Endothelial cell of umbilical vein (primary cell): ENCODE measurements at regions not wholly inside any gene's neighbourhood (a gene's known extent, or its start where the extent isn't known, plus 50 kb on each side); places are given as distances from the start of the nearest gene placed in this dataset.

Experiments used
- BruUV-seq: library from RNA; stranded (reverse); fragments of 400-500 nt; replicated peaks from 2 replicates; lab custom pipeline; 2021; lab: Mats Ljungman, UMichigan
- CTCF ChIA-PET: fragments of 300-600, 350-600 bp; sonication (Branson Sonifier 250); formaldehyde crosslinking; loops from one replicate; lab custom pipeline; 2021; ENCODE audit warnings: antibody characterized with exemption, inconsistent platforms; lab: Charles Lee
- POLR2A ChIA-PET: fragments of 300-600, 350-600 bp; sonication (Branson Sonifier 250); formaldehyde crosslinking; loops from one replicate; lab custom pipeline; 2021; ENCODE audit warnings: antibody characterized with exemption, inconsistent platforms; lab: Charles Lee
- DNase-seq: peaks from one replicate; pipeline ENCODE4 v3.0.0-alpha.2; 2011; ENCODE audit warnings: low read depth, low spot score
- FAIRE-seq: peaks from 2 replicates; lab custom pipeline; 2011; peaks lifted over from hg19 to GRCh38; lab: Jason Lieb, UNC
- H2AFZ ChIP-seq: 2 replicates; pipeline ENCODE4 v1.6.0; 2012; ENCODE audit warnings: low read depth, low read length, control low read depth, inconsistent platforms
- H3K27ac ChIP-seq: 2 replicates; pipeline ENCODE4 v1.5.1; 2011; ENCODE audit warnings: low read depth, mild to moderate bottlenecking, control low read depth, low read length, moderate library complexity; ENCODE audit not compliant: insufficient read depth
- H3K27me3 ChIP-seq, 2 experiments: 2 replicates each; pipeline versions ENCODE4 v1.6.0 to v1.6.1; 2011; ENCODE audit warnings: low read length in 2 of 2, mixed read lengths in 1 of 2; ENCODE audit not compliant: control insufficient read depth in 2 of 2, insufficient read depth in 2 of 2
- H3K36me3 ChIP-seq, 2 experiments: 2 replicates in 1 of 2; 3 replicates in 1 of 2; pipeline ENCODE4 v1.5.1; 2011; ENCODE audit warnings: low read length in 2 of 2, mild to moderate bottlenecking in 1 of 2, moderate library complexity in 1 of 2; ENCODE audit not compliant: control insufficient read depth in 2 of 2, insufficient read depth in 2 of 2; ENCODE audit errors: extremely low read depth in 1 of 2
- H3K4me1 ChIP-seq: 3 replicates; pipeline ENCODE4 v1.5.1; 2011; ENCODE audit warnings: mild to moderate bottlenecking, low read length; ENCODE audit not compliant: control insufficient read depth, insufficient read depth; ENCODE audit errors: extremely low read depth
- H3K4me2 ChIP-seq: 2 replicates; pipeline ENCODE4 v1.6.1; 2011; ENCODE audit warnings: low read length, control low read depth, mixed read lengths; ENCODE audit not compliant: insufficient read depth
- H3K4me3 ChIP-seq, 3 experiments: fragments of 200-600 bp in 1 of 3; sonication (generic), shearing (Covaris generic) in 1 of 3; replicated peaks in 1 of 3; 2 replicates each; pipeline ENCODE4 v1.5.1; 2011 to 2016; ENCODE audit warnings: control low read depth in 3 of 3, low read length in 3 of 3, mild to moderate bottlenecking in 2 of 3, inconsistent platforms in 1 of 3, low read depth in 1 of 3, moderate library complexity in 1 of 3; ENCODE audit not compliant: insufficient read depth in 1 of 3
- H3K79me2 ChIP-seq: 2 replicates; pipeline ENCODE4 v1.6.0; 2012; ENCODE audit warnings: low read length, inconsistent platforms; ENCODE audit not compliant: control insufficient read depth, insufficient read depth
- H3K9ac ChIP-seq: replicated peaks from 2 replicates; pipeline ENCODE3; 2011; ENCODE audit warnings: low read length, control low read depth; ENCODE audit not compliant: insufficient read depth; ENCODE audit errors: extremely low read depth
- H3K9me1 ChIP-seq: replicated peaks from 3 replicates; pipeline ENCODE4 v1.6.0; 2011; ENCODE audit warnings: mild to moderate bottlenecking, low read length; ENCODE audit not compliant: control insufficient read depth, insufficient read depth; ENCODE audit errors: extremely low read depth
- H3K9me3 ChIP-seq: replicated peaks from 2 replicates; pipeline ENCODE4 v1.5.1; 2012; ENCODE audit warnings: low read length, inconsistent platforms; ENCODE audit not compliant: control insufficient read depth, insufficient read depth
- H4K20me1 ChIP-seq: replicated peaks from 2 replicates; pipeline ENCODE3; 2011; ENCODE audit warnings: mild to moderate bottlenecking, low read length; ENCODE audit not compliant: control insufficient read depth, insufficient read depth; ENCODE audit errors: extremely low read depth
- EZH2 ChIP-seq: IDR thresholded peaks from 2 replicates; pipeline ENCODE4 v1.6.1; 2012; ENCODE audit warnings: borderline replicate concordance, low read depth, mild to moderate bottlenecking, moderate library complexity, low read length, inconsistent platforms; ENCODE audit not compliant: severe bottlenecking
- FOS ChIP-seq: IDR thresholded peaks from 2 replicates; pipeline ENCODE4 v1.6.1; 2011; ENCODE audit warnings: mild to moderate bottlenecking, low read length, moderate library complexity, borderline replicate concordance; ENCODE audit not compliant: insufficient read depth
- GATA2 ChIP-seq: IDR thresholded peaks from 2 replicates; pipeline ENCODE4 v1.7.0; 2011; ENCODE audit warnings: low read depth, mild to moderate bottlenecking, moderate library complexity, mixed read lengths, low read length; ENCODE audit not compliant: insufficient read length, insufficient read depth
- JUN ChIP-seq: IDR thresholded peaks from 2 replicates; pipeline ENCODE4 v1.6.1; 2011; ENCODE audit warnings: borderline replicate concordance, low read depth; ENCODE audit not compliant: insufficient read length, insufficient read depth
- MAX ChIP-seq: IDR thresholded peaks from 2 replicates; pipeline ENCODE4 v1.6.1; 2011; ENCODE audit not compliant: insufficient read depth, insufficient read length
- MYC ChIP-seq: IDR thresholded peaks from one replicate; pipeline ENCODE4 v1.6.1; 2011; ENCODE audit warnings: mild to moderate bottlenecking, low read depth, low read length
- POLR2A ChIP-seq: IDR thresholded peaks from 2 replicates; pipeline ENCODE4 v1.6.1; 2012; ENCODE audit warnings: low read depth, mild to moderate bottlenecking, control low read depth, low read length
- POLR2AphosphoS5 ChIP-seq: IDR thresholded peaks from 2 replicates; pipeline ENCODE4 v1.6.1; 2012; ENCODE audit warnings: low read depth, mild to moderate bottlenecking, control low read depth, low read length, moderate library complexity; ENCODE audit not compliant: insufficient read depth
- dilution Hi-C: fragments of 300-500 bp; cut with MboI; formaldehyde crosslinking; loops from one replicate; pipeline ENCODE4 v1.15.0; 2019; ENCODE audit warnings: low sequenced_read_pairs; ENCODE audit not compliant: extremely low pct_ligation_motif_present
- intact Hi-C: fragments of 100-400 bp; cut with micrococcal nuclease; formaldehyde crosslinking; loops from one replicate; pipeline ENCODE4 v1.10.0; 2022
- TF ChIP-seq, protein P1 (sequence below), 2 donors: IDR thresholded peaks; 1 replicate in 1 of 2; 2 replicates in 1 of 2; pipeline ENCODE4 v1.5.1; 2011; ENCODE audit warnings: low read length in 2 of 2, mild to moderate bottlenecking in 2 of 2, moderate library complexity in 2 of 2, control low read depth in 1 of 2, inconsistent platforms in 1 of 2, low read depth in 1 of 2; ENCODE audit not compliant: insufficient read depth in 1 of 2; ENCODE audit errors: extremely low read depth in 1 of 2

GRCh38 chr12:93287149-93287548 lies 90.6 kb upstream of the NUDT4 start:
- no peak overlapping the region for H3K4me2 ChIP-seq
- peak; percentile 27 for DNase-seq
- no peaks in the 10 kb centered on the region for H3K4me1 ChIP-seq
- no peak overlapping the region for H3K9ac ChIP-seq
- TF ChIP-seq GATA2 (peak; percentile 60), FOS (no peak)
- H3K9me1 ChIP-seq: no peaks in the 10 kb centered on the region
- dilution Hi-C loops: no loop called here
- POLR2A ChIA-PET: no interaction called here
- H4K20me1 ChIP-seq: no peaks in the 10 kb centered on the region
- H3K4me3 ChIP-seq: no peak overlapping the region
- H3K79me2 ChIP-seq: no peaks in the 10 kb centered on the region
- no peaks in the 10 kb centered on the region for H3K36me3 ChIP-seq
- no peaks in the 10 kb centered on the region for H3K9me3 ChIP-seq
- no peaks in the 10 kb centered on the region for H3K27me3 ChIP-seq
- intact Hi-C loops: no loop called here
- H3K27ac ChIP-seq: no peak overlapping the region
- BruUV-seq: no TSS peak
- peak; percentile 26 for FAIRE-seq
- H2AFZ ChIP-seq: no peak overlapping the region
- CTCF ChIA-PET: no interaction called here

DNA sequence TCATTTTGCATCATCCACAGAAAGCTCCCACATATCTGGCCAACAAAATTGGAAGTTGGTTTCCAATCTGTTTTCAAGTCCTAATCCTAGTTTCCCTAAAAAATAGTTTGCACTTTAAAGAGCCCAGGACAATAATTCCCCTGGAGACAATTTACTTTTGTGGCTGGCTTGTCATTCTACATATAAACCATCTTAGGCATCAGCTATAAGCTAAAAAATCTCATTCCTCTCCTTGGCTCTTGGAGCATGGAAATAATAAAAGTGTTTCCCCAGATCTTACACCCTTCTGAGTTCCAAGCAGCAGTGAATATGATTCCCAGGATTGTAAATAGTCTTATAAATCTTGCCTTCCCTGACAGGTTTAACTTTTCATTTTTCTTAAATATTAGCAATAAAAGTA lies 89.1 kb upstream of the NUDT4 start:
- Histone ChIP-seq H2AFZ (no peak overlapping the region), H3K9me1 (no peaks in the 10 kb centered on the region), H3K9ac (no peak overlapping the region), H3K27me3 (no peaks in the 10 kb centered on the region), H4K20me1 (no peaks in the 10 kb centered on the region), H3K4me2 (no peak overlapping the region), H3K4me1 (no peaks in the 10 kb centered on the region), H3K9me3 (no peaks in the 10 kb centered on the region), H3K4me3 (no peak overlapping the region), H3K36me3 (no peaks in the 10 kb centered on the region), H3K79me2 (no peaks in the 10 kb centered on the region), H3K27ac (no peak overlapping the region)
- intact Hi-C loops: loop anchor here (2.0 kb wide), 1 partner anchor 14 kb away; no protein-coding TSS in a partner anchor
- DNase-seq (no peak), FAIRE-seq (peak; percentile 18)
- BruUV-seq: no TSS peak
- POLR2A ChIA-PET: no interaction called here
- dilution Hi-C loops: no loop called here
- TF ChIP-seq, protein P1, sequence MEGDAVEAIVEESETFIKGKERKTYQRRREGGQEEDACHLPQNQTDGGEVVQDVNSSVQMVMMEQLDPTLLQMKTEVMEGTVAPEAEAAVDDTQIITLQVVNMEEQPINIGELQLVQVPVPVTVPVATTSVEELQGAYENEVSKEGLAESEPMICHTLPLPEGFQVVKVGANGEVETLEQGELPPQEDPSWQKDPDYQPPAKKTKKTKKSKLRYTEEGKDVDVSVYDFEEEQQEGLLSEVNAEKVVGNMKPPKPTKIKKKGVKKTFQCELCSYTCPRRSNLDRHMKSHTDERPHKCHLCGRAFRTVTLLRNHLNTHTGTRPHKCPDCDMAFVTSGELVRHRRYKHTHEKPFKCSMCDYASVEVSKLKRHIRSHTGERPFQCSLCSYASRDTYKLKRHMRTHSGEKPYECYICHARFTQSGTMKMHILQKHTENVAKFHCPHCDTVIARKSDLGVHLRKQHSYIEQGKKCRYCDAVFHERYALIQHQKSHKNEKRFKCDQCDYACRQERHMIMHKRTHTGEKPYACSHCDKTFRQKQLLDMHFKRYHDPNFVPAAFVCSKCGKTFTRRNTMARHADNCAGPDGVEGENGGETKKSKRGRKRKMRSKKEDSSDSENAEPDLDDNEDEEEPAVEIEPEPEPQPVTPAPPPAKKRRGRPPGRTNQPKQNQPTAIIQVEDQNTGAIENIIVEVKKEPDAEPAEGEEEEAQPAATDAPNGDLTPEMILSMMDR (IDR thresholded peaks at IDR 0.05; ENCODE audit: extremely low read depth in 1 of 2, insufficient read depth in 1 of 2, low read depth in 1 of 2, low read length in 2 of 2): no peak
- TF ChIP-seq EZH2: no peak
- TF ChIP-seq GATA2: no peak
- no peak for TF ChIP-seq MYC
- no peak for TF ChIP-seq JUN
- TF ChIP-seq POLR2AphosphoS5: no peak
- TF ChIP-seq POLR2A: no peak
- TF ChIP-seq FOS: no peak
- TF ChIP-seq MAX: no peak
- CTCF ChIA-PET: interaction anchor here (1.0 to 1.8 kb wide), 2 partner anchors 14 to 301 kb away, joined by 4 read pairs; no protein-coding TSS in a partner anchor
